CD8-positive, alpha-beta memory T cell (primary cell): ENCODE measurements at regions not wholly inside any gene's neighbourhood (a gene's known extent, or its start where the extent isn't known, plus 50 kb on each side); places are given as distances from the start of the nearest gene placed in this dataset.

ENCODE experiments used
- CTCF ChIA-PET: fragments of 350-600 bp; sonication (Branson Sonifier 250); formaldehyde crosslinking; loops from one replicate; lab custom pipeline; 2021; ENCODE audit warnings: antibody characterized with exemption; lab: Charles Lee
- POLR2A ChIA-PET: fragments of 350-600 bp; sonication (Branson Sonifier 250); formaldehyde crosslinking; loops from one replicate; lab custom pipeline; 2021; ENCODE audit warnings: antibody characterized with exemption; lab: Charles Lee
- DNase-seq, 5 donors: peaks; one replicate each; pipeline versions ENCODE4 v3.0.0 to v3.0.0-alpha.2; 2020 to 2022; ENCODE audit warnings: mixed read lengths in 1 of 5
- H3K27ac ChIP-seq: one replicate; pipeline ENCODE4 v1.7.0; 2013; ENCODE audit warnings: low read depth, mild to moderate bottlenecking, low read length, moderate library complexity
- H3K27me3 ChIP-seq: 2 replicates; pipeline ENCODE4 v1.7.0; 2013; ENCODE audit warnings: low read length, mild to moderate bottlenecking; ENCODE audit not compliant: insufficient read depth, poor library complexity, severe bottlenecking
- H3K36me3 ChIP-seq: 2 replicates; pipeline ENCODE4 v1.7.0; 2013; ENCODE audit warnings: mild to moderate bottlenecking, low read length, moderate library complexity; ENCODE audit not compliant: insufficient read depth
- H3K4me1 ChIP-seq: 2 replicates; pipeline ENCODE4 v1.7.0; 2013; ENCODE audit warnings: mild to moderate bottlenecking, low read length, moderate library complexity; ENCODE audit not compliant: insufficient read depth
- H3K4me3 ChIP-seq: 2 replicates; pipeline ENCODE4 v1.7.0; 2013; ENCODE audit warnings: mild to moderate bottlenecking, low read length
- H3K9me3 ChIP-seq: 2 replicates; pipeline ENCODE4 v1.7.0; 2013; ENCODE audit warnings: mild to moderate bottlenecking, low read length
- H3K27ac Mint-ChIP-seq, 8 donors: one replicate each; pipeline ENCODE4 v1.8.0; 2020 to 2021; ENCODE audit warnings: mixed read lengths in 8 of 8, mild to moderate bottlenecking in 6 of 8, inconsistent platforms in 3 of 8, moderate library complexity in 3 of 8
- H3K27me3 Mint-ChIP-seq, 2 donors: one replicate each; pipeline ENCODE4 v1.8.0; 2020 to 2021; ENCODE audit warnings: mixed read lengths in 2 of 2, mild to moderate bottlenecking in 1 of 2, moderate library complexity in 1 of 2
- H3K36me3 Mint-ChIP-seq, 3 donors: one replicate each; pipeline ENCODE4 v1.8.0; 2020 to 2021; ENCODE audit warnings: mixed read lengths in 3 of 3, inconsistent platforms in 1 of 3, mild to moderate bottlenecking in 1 of 3
- H3K4me1 Mint-ChIP-seq, 3 donors: one replicate each; pipeline ENCODE4 v1.8.0; 2020 to 2021; ENCODE audit warnings: mixed read lengths in 3 of 3, inconsistent platforms in 1 of 3, mild to moderate bottlenecking in 1 of 3
- H3K4me3 Mint-ChIP-seq, 7 donors: one replicate each; pipeline ENCODE4 v1.8.0; 2020 to 2021; ENCODE audit warnings: mixed read lengths in 7 of 7, mild to moderate bottlenecking in 6 of 7, moderate library complexity in 4 of 7, inconsistent platforms in 2 of 7
- H3K9me3 Mint-ChIP-seq, 5 donors: one replicate each; pipeline ENCODE4 v1.8.0; 2020 to 2022; ENCODE audit warnings: mixed read lengths in 5 of 5, mild to moderate bottlenecking in 3 of 5, moderate library complexity in 2 of 5, inconsistent platforms in 1 of 5

- Mint-ChIP-seq H3K27ac (no peak overlapping the region), H3K36me3 (no peaks in the 10 kb centered on the region), H3K27me3 (no peaks in the 10 kb centered on the region), H3K4me3 (no peak overlapping the region), H3K4me1 (no peaks in the 10 kb centered on the region), H3K9me3 (peaks cover 0 to 17% (median 4%) of the 10 kb centered on the region in 5 donors)
- CTCF ChIA-PET: no interaction called here
- H3K4me3 ChIP-seq: no peak overlapping the region
- no peaks in the 10 kb centered on the region for H3K4me1 ChIP-seq
- peaks cover 2% of the 10 kb centered on the region for H3K9me3 ChIP-seq
- no peak overlapping the region for H3K27ac ChIP-seq
- DNase-seq: no peak
- no peaks in the 10 kb centered on the region for H3K36me3 ChIP-seq
- POLR2A ChIA-PET: no interaction called here
- H3K27me3 ChIP-seq: no peaks in the 10 kb centered on the region
Measured at GRCh38 chr13:103810026-103810425, 743.8 kb upstream of the SLC10A2 start.

- no peaks in the 10 kb centered on the region for H3K4me1 ChIP-seq
- no peaks in the 10 kb centered on the region for H3K36me3 ChIP-seq
- no peak overlapping the region for H3K4me3 Mint-ChIP-seq
- no peaks in the 10 kb centered on the region for H3K4me1 Mint-ChIP-seq
- H3K36me3 Mint-ChIP-seq: no peaks in the 10 kb centered on the region
- H3K9me3 ChIP-seq: no peaks in the 10 kb centered on the region
- ChIA-PET CTCF (no interaction called here), POLR2A (no interaction called here)
- no peak overlapping the region for H3K27ac Mint-ChIP-seq
- no peak for DNase-seq
- no peak overlapping the region for H3K4me3 ChIP-seq
- H3K27me3 Mint-ChIP-seq: no peaks in the 10 kb centered on the region
- no peak overlapping the region for H3K27ac ChIP-seq
- no peaks in the 10 kb centered on the region for H3K27me3 ChIP-seq
- peaks cover 0 to 20% (median 5%) of the 10 kb centered on the region in 5 donors for H3K9me3 Mint-ChIP-seq
Measured at GRCh38 chr13:103805771-103806170, 739.6 kb upstream of the SLC10A2 start.

GRCh38 chr13:103803349-103803748 lies 737.1 kb upstream of the SLC10A2 start:
- Mint-ChIP-seq H3K4me1 (no peaks in the 10 kb centered on the region), H3K36me3 (no peaks in the 10 kb centered on the region), H3K4me3 (no peak overlapping the region), H3K9me3 (peaks cover 0 to 14% (median 3%) of the 10 kb centered on the region in 5 donors), H3K27me3 (no peaks in the 10 kb centered on the region), H3K27ac (no peak overlapping the region)
- no peaks in the 10 kb centered on the region for H3K27me3 ChIP-seq
- H3K4me1 ChIP-seq: no peaks in the 10 kb centered on the region
- ChIA-PET CTCF (no interaction called here), POLR2A (no interaction called here)
- no peak overlapping the region for H3K27ac ChIP-seq
- no peak for DNase-seq
- H3K9me3 ChIP-seq: no peaks in the 10 kb centered on the region
- no peaks in the 10 kb centered on the region for H3K36me3 ChIP-seq
- H3K4me3 ChIP-seq: no peak overlapping the region

GRCh38 chr13:103799028-103799427 lies 732.8 kb upstream of the SLC10A2 start:
- H3K27ac ChIP-seq: no peak overlapping the region
- Mint-ChIP-seq H3K36me3 (no peaks in the 10 kb centered on the region), H3K27ac (no peak overlapping the region), H3K4me3 (no peak overlapping the region), H3K9me3 (peaks cover 0 to 11% (median 7%) of the 10 kb centered on the region in 5 donors), H3K27me3 (no peaks in the 10 kb centered on the region), H3K4me1 (no peaks in the 10 kb centered on the region)
- H3K36me3 ChIP-seq: no peaks in the 10 kb centered on the region
- H3K27me3 ChIP-seq: no peaks in the 10 kb centered on the region
- no peaks in the 10 kb centered on the region for H3K9me3 ChIP-seq
- H3K4me1 ChIP-seq: no peaks in the 10 kb centered on the region
- ChIA-PET CTCF (no interaction called here), POLR2A (no interaction called here)
- no peak for DNase-seq
- no peak overlapping the region for H3K4me3 ChIP-seq

GRCh38 chr13:103795892-103796478 lies 729.8 kb upstream of the SLC10A2 start:
- Mint-ChIP-seq H3K4me3 (no peak overlapping the region), H3K27ac (no peak overlapping the region), H3K36me3 (no peaks in the 10 kb centered on the region), H3K27me3 (no peaks in the 10 kb centered on the region), H3K4me1 (no peaks in the 10 kb centered on the region), H3K9me3 (peaks cover 0 to 7% (median 4%) of the 10 kb centered on the region in 5 donors)
- ChIA-PET POLR2A (no interaction called here), CTCF (no interaction called here)
- no peaks in the 10 kb centered on the region for H3K9me3 ChIP-seq
- no peaks in the 10 kb centered on the region for H3K27me3 ChIP-seq
- no peaks in the 10 kb centered on the region for H3K4me1 ChIP-seq
- H3K4me3 ChIP-seq: no peak overlapping the region
- H3K27ac ChIP-seq: no peak overlapping the region
- H3K36me3 ChIP-seq: no peaks in the 10 kb centered on the region
- no peak for DNase-seq

- DNase-seq: no peak
- Histone ChIP-seq H3K27me3 (no peaks in the 10 kb centered on the region), H3K4me1 (no peaks in the 10 kb centered on the region), H3K27ac (no peak overlapping the region), H3K9me3 (no peaks in the 10 kb centered on the region), H3K4me3 (no peak overlapping the region), H3K36me3 (no peaks in the 10 kb centered on the region)
- CTCF ChIA-PET: no interaction called here
- H3K27me3 Mint-ChIP-seq: no peaks in the 10 kb centered on the region
- H3K9me3 Mint-ChIP-seq: peaks cover 0 to 10% (median 4%) of the 10 kb centered on the region in 5 donors
- H3K4me1 Mint-ChIP-seq: no peaks in the 10 kb centered on the region
- H3K27ac Mint-ChIP-seq: no peak overlapping the region
- no peaks in the 10 kb centered on the region for H3K36me3 Mint-ChIP-seq
- H3K4me3 Mint-ChIP-seq: no peak overlapping the region
- POLR2A ChIA-PET: no interaction called here
Measured at GRCh38 chr13:103794526-103794925, 728.3 kb upstream of the SLC10A2 start.

- Mint-ChIP-seq H3K4me1 (no peaks in the 10 kb centered on the region), H3K9me3 (peaks cover 0 to 14% (median 6%) of the 10 kb centered on the region in 5 donors), H3K4me3 (no peak overlapping the region), H3K27me3 (no peaks in the 10 kb centered on the region), H3K27ac (no peak overlapping the region), H3K36me3 (no peaks in the 10 kb centered on the region)
- Histone ChIP-seq H3K36me3 (no peaks in the 10 kb centered on the region), H3K27ac (no peak overlapping the region), H3K4me3 (no peak overlapping the region), H3K9me3 (no peaks in the 10 kb centered on the region), H3K27me3 (no peaks in the 10 kb centered on the region), H3K4me1 (no peaks in the 10 kb centered on the region)
- CTCF ChIA-PET: no interaction called here
- POLR2A ChIA-PET: no interaction called here
- DNase-seq: no peak
Measured at GRCh38 chr13:103788061-103788652, 721.9 kb upstream of the SLC10A2 start.

GRCh38 chr13:103772576-103772975 lies 706.4 kb upstream of the SLC10A2 start:
- Histone ChIP-seq H3K27ac (no peak overlapping the region), H3K4me3 (no peak overlapping the region), H3K36me3 (no peaks in the 10 kb centered on the region), H3K4me1 (no peaks in the 10 kb centered on the region), H3K27me3 (no peaks in the 10 kb centered on the region), H3K9me3 (no peaks in the 10 kb centered on the region)
- Mint-ChIP-seq H3K27me3 (no peaks in the 10 kb centered on the region), H3K4me3 (no peak overlapping the region), H3K36me3 (peaks cover 0 to 2% (median 0%) of the 10 kb centered on the region in 3 donors), H3K4me1 (no peaks in the 10 kb centered on the region), H3K27ac (no peak overlapping the region), H3K9me3 (peaks cover 0 to 8% (median 4%) of the 10 kb centered on the region in 5 donors)
- CTCF ChIA-PET: no interaction called here
- POLR2A ChIA-PET: no interaction called here
- no peak for DNase-seq
